Fibroblast of lung (primary cell): ENCODE measurements at regions not wholly inside any gene's neighbourhood (a gene's known extent, or its start where the extent isn't known, plus 50 kb on each side); places are given as distances from the start of the nearest gene placed in this dataset.

Experiments
- DNase-seq, 2 donors: peaks; one replicate each; pipeline versions ENCODE4 v3.0.0 to v3.0.0-alpha.2; 2010; ENCODE audit warnings: low read depth in 2 of 2
- H2AFZ ChIP-seq: 2 replicates; pipeline ENCODE4 v1.5.1; 2012; ENCODE audit warnings: low read length, control low read depth, inconsistent platforms
- H3K27ac ChIP-seq: 2 replicates; pipeline ENCODE4 v1.5.1; 2011; ENCODE audit warnings: low read length, control low read depth; ENCODE audit not compliant: insufficient read depth
- H3K27me3 ChIP-seq: 2 replicates; pipeline ENCODE4 v1.5.1; 2011; ENCODE audit warnings: mild to moderate bottlenecking, low read length; ENCODE audit not compliant: control insufficient read depth, insufficient read depth
- H3K36me3 ChIP-seq: 2 replicates; pipeline ENCODE4 v1.5.1; 2011; ENCODE audit warnings: low read length; ENCODE audit not compliant: control insufficient read depth, insufficient read depth
- H3K4me1 ChIP-seq: 2 replicates; pipeline ENCODE4 v1.5.1; 2011; ENCODE audit warnings: low read length; ENCODE audit not compliant: control insufficient read depth, insufficient read depth; ENCODE audit errors: extremely low read depth
- H3K4me2 ChIP-seq: 2 replicates; pipeline ENCODE4 v1.5.1; 2011; ENCODE audit warnings: low read length, control low read depth; ENCODE audit not compliant: insufficient read depth; ENCODE audit errors: extremely low read depth
- H3K4me3 ChIP-seq, 4 experiments: fragments of 200-600 bp in 1 of 4; sonication (generic) in 1 of 4; replicated peaks in 1 of 4; 2 replicates each; pipeline ENCODE4 v1.5.1; 2011 to 2016; ENCODE audit warnings: low read length in 4 of 4, low read depth in 3 of 4, mild to moderate bottlenecking in 3 of 4, control low read depth in 2 of 4, inconsistent platforms in 1 of 4, mixed read lengths in 1 of 4; ENCODE audit not compliant: insufficient read depth in 1 of 4; ENCODE audit errors: control extremely low read depth in 1 of 4
- H3K79me2 ChIP-seq: 2 replicates; pipeline ENCODE4 v1.5.1; 2012; ENCODE audit warnings: mild to moderate bottlenecking, low read length, inconsistent platforms; ENCODE audit not compliant: control insufficient read depth, insufficient read depth
- H3K9ac ChIP-seq: 2 replicates; pipeline ENCODE4 v1.5.1; 2011; ENCODE audit warnings: mild to moderate bottlenecking, low read length, control low read depth; ENCODE audit not compliant: insufficient read depth
- H3K9me3 ChIP-seq: 2 replicates; pipeline ENCODE4 v1.5.1; 2012; ENCODE audit warnings: low read depth, low read length; ENCODE audit not compliant: control insufficient read depth, insufficient read depth
- H4K20me1 ChIP-seq: 2 replicates; pipeline ENCODE4 v1.5.1; 2011; ENCODE audit warnings: low read length; ENCODE audit not compliant: control insufficient read depth, insufficient read depth; ENCODE audit errors: extremely low read depth
- EZH2 ChIP-seq: IDR thresholded peaks from 2 replicates; pipeline ENCODE4 v1.5.1; 2012; ENCODE audit warnings: low read length, control low read depth, mild to moderate bottlenecking; ENCODE audit errors: missing control alignments
- TF ChIP-seq, protein P1 (sequence below), 2 donors: IDR thresholded peaks in 1 of 2; conservative IDR thresholded peaks in 1 of 2; 1 replicate in 1 of 2; 2 replicates in 1 of 2; pipeline ENCODE4 v1.5.1; 2011 to 2012; ENCODE audit warnings: low read length in 2 of 2, control low read depth in 1 of 2, inconsistent platforms in 1 of 2, low read depth in 1 of 2, mild to moderate bottlenecking in 1 of 2

GRCh38 chr3:59386165-59386564 lies 336.3 kb upstream of the CFAP20DC start:
- no peak overlapping the region for H3K9ac ChIP-seq
- no peak overlapping the region for H3K4me2 ChIP-seq
- no peaks in the 10 kb centered on the region for H3K27me3 ChIP-seq
- no peak for TF ChIP-seq EZH2
- TF ChIP-seq, protein P1, sequence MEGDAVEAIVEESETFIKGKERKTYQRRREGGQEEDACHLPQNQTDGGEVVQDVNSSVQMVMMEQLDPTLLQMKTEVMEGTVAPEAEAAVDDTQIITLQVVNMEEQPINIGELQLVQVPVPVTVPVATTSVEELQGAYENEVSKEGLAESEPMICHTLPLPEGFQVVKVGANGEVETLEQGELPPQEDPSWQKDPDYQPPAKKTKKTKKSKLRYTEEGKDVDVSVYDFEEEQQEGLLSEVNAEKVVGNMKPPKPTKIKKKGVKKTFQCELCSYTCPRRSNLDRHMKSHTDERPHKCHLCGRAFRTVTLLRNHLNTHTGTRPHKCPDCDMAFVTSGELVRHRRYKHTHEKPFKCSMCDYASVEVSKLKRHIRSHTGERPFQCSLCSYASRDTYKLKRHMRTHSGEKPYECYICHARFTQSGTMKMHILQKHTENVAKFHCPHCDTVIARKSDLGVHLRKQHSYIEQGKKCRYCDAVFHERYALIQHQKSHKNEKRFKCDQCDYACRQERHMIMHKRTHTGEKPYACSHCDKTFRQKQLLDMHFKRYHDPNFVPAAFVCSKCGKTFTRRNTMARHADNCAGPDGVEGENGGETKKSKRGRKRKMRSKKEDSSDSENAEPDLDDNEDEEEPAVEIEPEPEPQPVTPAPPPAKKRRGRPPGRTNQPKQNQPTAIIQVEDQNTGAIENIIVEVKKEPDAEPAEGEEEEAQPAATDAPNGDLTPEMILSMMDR (conservative IDR thresholded peaks at IDR 0.05 in 1 of 2, IDR thresholded peaks at IDR 0.05 in 1 of 2; ENCODE audit: low read depth in 1 of 2, low read length in 2 of 2) = no peak
- no peaks in the 10 kb centered on the region for H3K36me3 ChIP-seq
- H3K4me1 ChIP-seq = no peaks in the 10 kb centered on the region
- H3K9me3 ChIP-seq = no peaks in the 10 kb centered on the region
- no peak overlapping the region for H2AFZ ChIP-seq
- no peak for DNase-seq
- H3K79me2 ChIP-seq = no peaks in the 10 kb centered on the region
- peaks cover 2% of the 10 kb centered on the region for H4K20me1 ChIP-seq
- no peak overlapping the region for H3K4me3 ChIP-seq
- H3K27ac ChIP-seq = no peak overlapping the region

DNA sequence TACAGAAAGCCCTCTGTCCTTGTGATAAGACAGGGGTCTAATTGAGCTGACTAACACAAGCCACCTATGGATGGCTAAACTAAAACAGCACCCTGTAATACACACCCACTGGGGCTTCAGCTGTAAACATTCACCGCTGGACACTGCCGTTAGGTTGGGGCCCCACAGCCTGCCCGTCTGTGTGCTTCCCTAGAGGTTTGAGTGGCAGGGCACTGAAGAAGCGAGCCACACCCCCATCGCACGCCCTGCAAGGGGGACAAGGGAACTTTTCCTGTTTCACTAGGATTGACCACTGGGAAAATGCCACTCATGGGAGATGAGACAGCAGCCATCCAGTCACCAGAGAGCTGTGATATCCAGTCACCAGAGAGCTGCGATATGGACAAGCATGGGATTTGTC lies 335.7 kb upstream of the CFAP20DC start:
- Histone ChIP-seq H3K27ac (no peak overlapping the region), H3K27me3 (no peaks in the 10 kb centered on the region), H3K9me3 (no peaks in the 10 kb centered on the region), H3K4me3 (no peak overlapping the region), H3K79me2 (no peaks in the 10 kb centered on the region), H2AFZ (no peak overlapping the region), H3K4me1 (no peaks in the 10 kb centered on the region), H4K20me1 (peaks cover 2% of the 10 kb centered on the region), H3K36me3 (no peaks in the 10 kb centered on the region), H3K9ac (no peak overlapping the region), H3K4me2 (no peak overlapping the region)
- DNase-seq = no peak
- TF ChIP-seq, protein P1 (conservative IDR thresholded peaks at IDR 0.05 in 1 of 2, IDR thresholded peaks at IDR 0.05 in 1 of 2; ENCODE audit: low read depth in 1 of 2, low read length in 2 of 2) = no peak
- TF ChIP-seq EZH2 = no peak

- Histone ChIP-seq H3K79me2 (no peaks in the 10 kb centered on the region), H3K27me3 (no peaks in the 10 kb centered on the region), H3K27ac (no peak overlapping the region), H3K4me2 (no peak overlapping the region), H2AFZ (no peak overlapping the region), H3K36me3 (no peaks in the 10 kb centered on the region), H3K4me3 (no peak overlapping the region), H3K9ac (no peak overlapping the region), H4K20me1 (no peaks in the 10 kb centered on the region), H3K9me3 (no peaks in the 10 kb centered on the region), H3K4me1 (no peaks in the 10 kb centered on the region)
- DNase-seq = no peak
- TF ChIP-seq, protein P1 (conservative IDR thresholded peaks at IDR 0.05 in 1 of 2, IDR thresholded peaks at IDR 0.05 in 1 of 2; ENCODE audit: low read depth in 1 of 2, low read length in 2 of 2) = no peak
- TF ChIP-seq EZH2 = no peak
These were observed 331.5 kb upstream of the CFAP20DC start for GRCh38 chr3:59381282-59381681.
